Sigmoid colon (tissue), 4 donors: ENCODE measurements at regions not wholly inside any gene's neighbourhood (a gene's known extent, or its start where the extent isn't known, plus 50 kb on each side); places are given as distances from the start of the nearest gene placed in this dataset.

Experiments
- CTCF ChIP-seq, 4 experiments: fragments of 450-650 bp in 3 of 4; fragments of 200-600 bp in 1 of 4; IDR thresholded peaks; one replicate each; pipeline ENCODE4 v1.5.1; 2016 to 2019; ENCODE audit warnings: antibody characterized with exemption in 4 of 4, mild to moderate bottlenecking in 3 of 4, moderate library complexity in 2 of 4
- POLR2AphosphoS5 ChIP-seq, 4 donors: sonication (generic); formaldehyde crosslinking; IDR thresholded peaks; one replicate each; pipeline ENCODE4 v1.6.1; 2017; ENCODE audit warnings: antibody characterized with exemption in 4 of 4

GRCh38 chr3:39568508-39568907 lies 101.0 kb downstream of the MOBP start:
- TF ChIP-seq CTCF (IDR thresholded peaks at IDR 0.05) (no peak), POLR2AphosphoS5 (IDR thresholded peaks at IDR 0.05) (no peak)
